ENCODE measurements at regions not wholly inside any gene's neighbourhood (a gene's known extent, or its start where the extent isn't known, plus 50 kb on each side); places are given as distances from the start of the nearest gene placed in this dataset.
A peak's percentile ranks its signal among the peaks of the same experiment; 100 is the strongest.

DNA sequence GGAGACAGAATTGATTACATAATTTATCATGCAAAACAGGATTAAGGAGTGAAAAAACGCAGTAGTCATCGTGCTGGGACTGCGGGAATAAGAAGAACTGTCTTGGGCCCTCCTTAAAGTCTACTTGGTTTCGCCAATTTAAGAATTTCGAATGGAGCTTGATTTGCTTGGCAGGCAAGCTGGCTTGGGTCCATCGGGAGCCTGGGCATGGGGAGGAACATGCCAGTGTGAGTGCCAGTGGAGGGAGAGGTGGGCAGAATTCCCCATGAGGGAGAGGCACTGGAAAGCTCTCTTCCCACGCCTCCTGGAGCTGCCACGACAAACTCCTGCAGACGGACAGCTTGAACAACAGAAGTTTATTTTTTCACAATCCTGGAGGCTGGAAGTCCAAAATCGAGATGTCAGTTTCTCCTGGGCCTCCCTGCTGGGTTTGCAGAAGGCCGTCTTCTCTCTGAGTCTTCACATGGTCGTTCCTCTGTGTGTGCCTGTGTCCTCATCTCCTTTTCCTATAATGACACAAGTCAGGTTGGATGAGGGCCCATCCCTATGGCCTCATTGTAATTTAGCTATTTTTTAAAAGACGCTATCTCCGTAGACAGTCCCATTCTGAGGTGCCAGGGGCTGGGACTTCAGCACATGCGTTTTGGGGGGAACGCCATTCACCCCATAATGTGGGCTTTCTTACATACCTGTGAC is 528.7 kb upstream of the DPP6 start:
- WGBS, 2 donors (ENCODE audit: low coverage in 1 of 2): 75 to 85% methylated on average over 12 to 16 of the region's 16 CpGs
- no peak for TF ChIP-seq POLR2AphosphoS5 (IDR thresholded peaks at IDR 0.05)
- TF ChIP-seq, protein P1, sequence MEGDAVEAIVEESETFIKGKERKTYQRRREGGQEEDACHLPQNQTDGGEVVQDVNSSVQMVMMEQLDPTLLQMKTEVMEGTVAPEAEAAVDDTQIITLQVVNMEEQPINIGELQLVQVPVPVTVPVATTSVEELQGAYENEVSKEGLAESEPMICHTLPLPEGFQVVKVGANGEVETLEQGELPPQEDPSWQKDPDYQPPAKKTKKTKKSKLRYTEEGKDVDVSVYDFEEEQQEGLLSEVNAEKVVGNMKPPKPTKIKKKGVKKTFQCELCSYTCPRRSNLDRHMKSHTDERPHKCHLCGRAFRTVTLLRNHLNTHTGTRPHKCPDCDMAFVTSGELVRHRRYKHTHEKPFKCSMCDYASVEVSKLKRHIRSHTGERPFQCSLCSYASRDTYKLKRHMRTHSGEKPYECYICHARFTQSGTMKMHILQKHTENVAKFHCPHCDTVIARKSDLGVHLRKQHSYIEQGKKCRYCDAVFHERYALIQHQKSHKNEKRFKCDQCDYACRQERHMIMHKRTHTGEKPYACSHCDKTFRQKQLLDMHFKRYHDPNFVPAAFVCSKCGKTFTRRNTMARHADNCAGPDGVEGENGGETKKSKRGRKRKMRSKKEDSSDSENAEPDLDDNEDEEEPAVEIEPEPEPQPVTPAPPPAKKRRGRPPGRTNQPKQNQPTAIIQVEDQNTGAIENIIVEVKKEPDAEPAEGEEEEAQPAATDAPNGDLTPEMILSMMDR (IDR thresholded peaks at IDR 0.05): no peak
- no peak for TF ChIP-seq POLR2A (IDR thresholded peaks at IDR 0.05)
- TF ChIP-seq EP300 (IDR thresholded peaks at IDR 0.05; ENCODE audit: low read depth): no peak
- Histone ChIP-seq H3K27me3 (no peaks in the 10 kb centered on the region), H3K27ac (peak overlapping the region; percentile 63 to 81 (median 72)), H3K4me1 (peaks cover 0 to 8% (median 0%) of the 10 kb centered on the region in 4 donors), H3K36me3 (no peaks in the 10 kb centered on the region), H3K4me3 (no peak overlapping the region), H3K9me3 (no peaks in the 10 kb centered on the region)
- no peak for DNase-seq
- intact Hi-C loops (cut with DNase I; ENCODE audit: low total_unique reads): no loop called here
- in situ Hi-C loops (cut with MboI; ENCODE audit: low pct_ligation_motif_present in 1 of 4, low pct_unique_long_range_greater_than_20kb in 1 of 4, low sequenced_read_pairs in 3 of 4): no loop called here

GRCh38 chr7:153524070-153524601 is 528.1 kb upstream of the DPP6 start:
- peak; percentile 38 for DNase-seq
- in situ Hi-C loops (cut with MboI; ENCODE audit: low pct_ligation_motif_present in 1 of 4, low pct_unique_long_range_greater_than_20kb in 1 of 4, low sequenced_read_pairs in 3 of 4): no loop called here
- H3K4me3 ChIP-seq: no peak overlapping the region

GRCh38 chr7:153529100-153529499 is 523.1 kb upstream of the DPP6 start:
- Histone ChIP-seq H3K36me3 (no peaks in the 10 kb centered on the region), H3K4me1 (peaks cover 0 to 2% (median 0%) of the 10 kb centered on the region in 4 donors), H3K9me3 (no peaks in the 10 kb centered on the region), H3K27me3 (no peaks in the 10 kb centered on the region), H3K4me3 (no peak overlapping the region), H3K27ac (no peak overlapping the region)
- TF ChIP-seq, protein P1 (IDR thresholded peaks at IDR 0.05): no peak
- TF ChIP-seq POLR2A (IDR thresholded peaks at IDR 0.05) (no peak), EP300 (IDR thresholded peaks at IDR 0.05; ENCODE audit: low read depth) (no peak), POLR2AphosphoS5 (IDR thresholded peaks at IDR 0.05) (no peak)
- intact Hi-C loops (cut with DNase I; ENCODE audit: low total_unique reads): no loop called here
- no peak for DNase-seq
- WGBS, 2 donors (ENCODE audit: low coverage in 1 of 2): 60 to 63% methylated on average over 1 to 7 of the region's 7 CpGs
- in situ Hi-C loops (cut with MboI; ENCODE audit: low pct_ligation_motif_present in 1 of 4, low pct_unique_long_range_greater_than_20kb in 1 of 4, low sequenced_read_pairs in 3 of 4): no loop called here

More at GRCh38 chr7:153524070-153524601, 528.1 kb upstream of the DPP6 start:
- peak; percentile 44 to 81 (median 57) for TF ChIP-seq POLR2AphosphoS5 (IDR thresholded peaks at IDR 0.05)
- TF ChIP-seq, protein P1 (IDR thresholded peaks at IDR 0.05): no peak
- TF ChIP-seq EP300 (IDR thresholded peaks at IDR 0.05; ENCODE audit: low read depth): peak; percentile 89
- intact Hi-C loops (cut with DNase I; ENCODE audit: low total_unique reads): no loop called here
- no peaks in the 10 kb centered on the region for H3K36me3 ChIP-seq
- H3K27ac ChIP-seq: peak overlapping the region; percentile 63 to 81 (median 72)
- 19 to 21% methylated on average over 8 to 9 of the region's 9 CpGs for WGBS, 2 donors (ENCODE audit: low coverage in 1 of 2)
- H3K27me3 ChIP-seq: no peaks in the 10 kb centered on the region
- H3K4me1 ChIP-seq: peaks cover 0 to 8% (median 0%) of the 10 kb centered on the region in 4 donors
- H3K9me3 ChIP-seq: no peaks in the 10 kb centered on the region

DNA sequence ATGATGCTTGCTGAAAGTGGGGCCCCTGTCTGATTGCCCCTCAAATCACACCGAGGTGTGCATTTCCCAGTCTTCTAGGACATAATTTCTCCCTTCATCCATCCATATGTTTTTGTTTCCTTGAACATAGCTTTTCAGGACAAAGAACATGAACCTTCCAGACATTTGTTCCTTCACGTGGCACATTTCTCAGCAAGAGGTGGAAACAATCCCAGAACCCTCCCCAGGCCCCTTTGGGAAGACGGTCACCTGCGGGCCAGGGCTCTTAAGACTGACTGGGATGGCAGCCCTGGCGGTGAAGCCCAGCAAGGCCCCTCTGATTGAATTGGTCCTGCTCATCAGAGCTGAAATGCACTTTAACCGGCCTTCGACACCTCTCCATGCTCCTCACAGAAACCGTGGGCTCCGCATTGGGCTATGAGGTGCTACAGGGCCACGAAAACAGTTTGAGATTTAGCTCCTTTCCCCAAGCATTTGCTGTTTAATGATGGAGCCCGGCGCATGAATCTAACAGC is 522.5 kb upstream of the DPP6 start:
- Histone ChIP-seq H3K4me3 (no peak overlapping the region), H3K27ac (no peak overlapping the region), H3K27me3 (no peaks in the 10 kb centered on the region), H3K36me3 (no peaks in the 10 kb centered on the region), H3K9me3 (no peaks in the 10 kb centered on the region), H3K4me1 (no peaks in the 10 kb centered on the region)
- no peak for DNase-seq
- intact Hi-C loops (cut with DNase I; ENCODE audit: low total_unique reads): no loop called here
- TF ChIP-seq EP300 (IDR thresholded peaks at IDR 0.05; ENCODE audit: low read depth) (no peak), POLR2AphosphoS5 (IDR thresholded peaks at IDR 0.05) (no peak), POLR2A (IDR thresholded peaks at IDR 0.05) (no peak)
- TF ChIP-seq, protein P1 (IDR thresholded peaks at IDR 0.05): no peak
- WGBS, 2 donors (ENCODE audit: low coverage in 1 of 2): 67 to 89% methylated on average over 1 to 12 of the region's 12 CpGs
- in situ Hi-C loops (cut with MboI; ENCODE audit: low pct_ligation_motif_present in 1 of 4, low pct_unique_long_range_greater_than_20kb in 1 of 4, low sequenced_read_pairs in 3 of 4): no loop called here
